ENCODE measurements at regions not wholly inside any gene's neighbourhood (a gene's known extent, or its start where the extent isn't known, plus 50 kb on each side); places are given as distances from the start of the nearest gene placed in this dataset.

DNA sequence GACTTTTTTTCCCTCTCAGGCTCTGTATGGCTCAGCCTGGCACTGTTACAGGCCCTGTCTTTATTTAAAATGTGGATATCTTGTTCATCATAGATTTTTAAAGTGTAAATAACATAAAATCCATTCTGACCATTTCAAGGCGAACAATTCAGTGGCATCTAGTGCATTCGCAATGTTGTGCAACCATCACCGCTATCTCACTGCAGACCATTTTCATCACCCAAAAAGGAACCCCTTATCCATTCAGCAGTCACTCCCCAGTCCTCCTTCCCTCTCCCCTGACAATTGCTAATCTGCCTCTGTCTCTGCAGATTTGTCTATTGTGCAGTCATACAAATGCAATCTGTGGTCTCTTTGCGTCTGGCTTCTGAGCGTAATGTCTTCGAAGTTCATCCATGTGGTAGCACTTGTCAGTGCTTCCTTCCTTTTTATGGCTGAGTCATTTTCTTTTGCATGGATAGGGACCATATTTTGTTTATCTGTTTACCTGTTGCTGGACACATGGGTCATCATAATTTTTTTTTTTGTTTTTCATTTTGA lies 148.8 kb upstream of the LHX5 start:
- DNase-seq (ENCODE audit: low read depth) = no peak

DNA sequence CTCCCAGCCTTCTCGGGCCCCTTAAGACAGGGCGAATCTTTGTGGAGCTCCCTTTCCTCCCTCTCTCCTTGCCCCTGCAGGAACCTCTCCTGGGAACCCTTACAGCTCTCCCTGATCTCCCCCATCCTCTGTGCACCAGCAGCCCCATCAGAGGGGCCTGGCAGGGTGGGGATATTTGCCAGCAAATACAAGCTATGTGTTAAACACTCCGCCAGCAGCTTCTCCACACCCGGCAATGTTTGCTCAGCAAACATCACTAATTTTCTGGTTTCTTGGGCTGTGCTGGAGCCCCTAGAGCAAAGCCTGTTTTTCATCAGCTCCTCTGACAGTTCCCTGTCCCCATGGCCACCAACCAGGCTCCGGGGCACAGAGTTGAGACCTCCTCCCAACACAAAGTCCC lies 147.5 kb upstream of the LHX5 start:
- no peak for DNase-seq (ENCODE audit: low read depth)

DNA sequence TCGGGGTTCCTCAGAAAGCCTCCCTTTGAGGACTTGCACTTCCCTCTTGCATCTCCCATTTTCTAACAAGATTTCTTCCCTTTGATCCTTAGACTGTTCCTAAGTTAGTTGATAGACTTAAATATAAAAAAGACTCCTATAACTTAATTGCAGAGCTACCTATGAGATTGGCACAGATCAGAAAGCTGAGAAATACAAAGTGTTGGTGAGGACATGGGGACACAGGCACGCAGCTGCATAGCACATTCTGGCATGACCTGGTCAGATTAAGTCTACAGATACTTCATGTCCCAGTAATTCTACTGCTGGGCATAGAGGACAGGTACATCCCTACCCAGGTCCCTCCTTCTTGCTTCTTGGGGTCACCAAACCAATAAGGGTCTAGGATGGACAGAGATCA lies 141.7 kb upstream of the LHX5 start:
- no peak for DNase-seq (ENCODE audit: low read depth)

DNA sequence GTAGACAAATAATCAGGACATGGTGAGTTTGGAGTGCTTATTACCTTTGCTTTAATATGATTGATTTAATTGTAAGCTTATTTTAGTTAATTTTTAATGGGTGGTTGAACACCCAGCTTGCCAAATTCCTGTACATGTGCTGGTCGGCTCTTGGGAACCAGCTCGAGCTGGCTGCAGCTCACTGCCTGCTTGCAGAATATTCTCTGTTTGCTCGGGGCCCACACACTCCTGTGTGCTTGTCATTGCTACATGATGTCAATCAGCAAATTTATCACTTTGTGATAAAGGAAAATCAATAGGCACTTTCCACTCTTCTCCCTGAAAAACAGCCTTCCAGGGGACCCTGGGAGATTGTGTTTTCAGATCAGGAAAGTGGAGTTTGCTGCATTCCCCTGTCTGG lies 141.1 kb upstream of the LHX5 start:
- DNase-seq (ENCODE audit: low read depth) = no peak

DNA sequence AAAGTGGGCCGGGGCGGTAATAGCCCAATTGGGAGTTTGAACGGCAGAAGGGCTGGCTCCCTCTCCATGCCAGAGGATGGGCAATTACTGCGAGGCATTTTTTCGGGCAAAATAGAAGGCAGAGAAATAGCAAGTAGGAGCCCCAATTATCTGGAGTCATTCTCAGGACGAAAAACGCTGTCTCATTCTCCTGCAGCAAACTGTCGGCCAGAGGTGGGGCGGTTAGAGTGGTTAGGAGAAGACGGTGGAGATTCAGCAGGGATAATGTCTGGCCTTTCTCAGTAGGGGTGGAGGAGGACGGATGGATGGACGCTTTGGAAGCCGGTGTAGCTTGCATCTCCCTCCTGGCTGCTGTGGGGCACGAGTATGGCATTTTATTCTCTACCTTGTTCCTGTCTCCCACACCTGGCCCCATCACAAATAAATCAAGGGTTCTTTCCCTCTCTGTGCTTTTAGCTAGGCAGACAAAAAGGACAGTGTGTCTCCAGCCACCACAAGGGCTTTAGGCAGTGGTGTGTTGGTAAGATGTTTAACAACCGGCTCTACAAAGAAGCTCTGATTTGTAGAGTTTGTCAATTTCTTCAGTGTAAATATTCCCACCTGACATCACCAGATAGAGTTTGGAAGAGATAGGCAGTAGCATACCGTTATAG lies 140.5 kb upstream of the LHX5 start:
- no peak for DNase-seq (ENCODE audit: low read depth)

DNA sequence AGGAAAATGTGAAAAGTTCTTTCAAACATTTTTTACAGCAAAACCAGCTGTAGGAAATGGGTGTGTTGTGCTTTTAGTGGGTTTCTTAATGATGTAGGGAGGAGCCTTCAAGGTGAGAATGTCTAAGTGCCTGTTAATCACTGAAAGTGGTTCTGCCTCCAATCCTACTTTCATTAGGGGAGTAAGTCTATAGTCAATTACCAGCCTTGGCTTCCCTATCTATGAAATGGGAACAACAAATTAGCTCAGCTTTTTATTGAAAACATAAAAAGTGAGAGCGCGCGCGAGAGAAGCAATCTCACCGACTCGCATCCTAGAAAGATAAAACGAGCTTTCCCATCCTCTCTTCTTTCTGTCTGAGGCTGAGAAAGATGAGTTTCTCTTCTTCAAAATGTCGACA lies 140.0 kb upstream of the LHX5 start:
- DNase-seq (ENCODE audit: low read depth) = no peak

DNA sequence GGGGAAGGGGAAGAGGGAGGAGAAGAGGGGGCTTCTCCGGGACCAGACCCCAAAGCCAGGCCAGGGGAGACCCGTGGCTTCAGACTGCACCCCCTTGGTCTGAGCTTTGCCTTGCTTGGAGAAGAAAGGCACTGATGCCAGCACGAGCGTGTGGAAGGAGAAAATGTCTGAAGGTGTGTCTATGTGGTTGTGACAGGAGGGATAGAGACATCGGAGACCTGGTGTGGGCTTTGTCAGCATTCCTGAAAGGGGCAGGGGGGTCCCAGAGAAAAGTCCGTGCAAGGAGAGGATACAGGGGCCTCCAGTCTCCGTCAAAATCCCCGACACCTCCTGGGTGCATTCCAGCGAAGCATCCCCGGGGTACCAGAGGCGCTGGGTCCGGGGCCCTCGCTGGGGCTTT lies 139.0 kb upstream of the LHX5 start:
- no peak for DNase-seq (ENCODE audit: low read depth)

DNA sequence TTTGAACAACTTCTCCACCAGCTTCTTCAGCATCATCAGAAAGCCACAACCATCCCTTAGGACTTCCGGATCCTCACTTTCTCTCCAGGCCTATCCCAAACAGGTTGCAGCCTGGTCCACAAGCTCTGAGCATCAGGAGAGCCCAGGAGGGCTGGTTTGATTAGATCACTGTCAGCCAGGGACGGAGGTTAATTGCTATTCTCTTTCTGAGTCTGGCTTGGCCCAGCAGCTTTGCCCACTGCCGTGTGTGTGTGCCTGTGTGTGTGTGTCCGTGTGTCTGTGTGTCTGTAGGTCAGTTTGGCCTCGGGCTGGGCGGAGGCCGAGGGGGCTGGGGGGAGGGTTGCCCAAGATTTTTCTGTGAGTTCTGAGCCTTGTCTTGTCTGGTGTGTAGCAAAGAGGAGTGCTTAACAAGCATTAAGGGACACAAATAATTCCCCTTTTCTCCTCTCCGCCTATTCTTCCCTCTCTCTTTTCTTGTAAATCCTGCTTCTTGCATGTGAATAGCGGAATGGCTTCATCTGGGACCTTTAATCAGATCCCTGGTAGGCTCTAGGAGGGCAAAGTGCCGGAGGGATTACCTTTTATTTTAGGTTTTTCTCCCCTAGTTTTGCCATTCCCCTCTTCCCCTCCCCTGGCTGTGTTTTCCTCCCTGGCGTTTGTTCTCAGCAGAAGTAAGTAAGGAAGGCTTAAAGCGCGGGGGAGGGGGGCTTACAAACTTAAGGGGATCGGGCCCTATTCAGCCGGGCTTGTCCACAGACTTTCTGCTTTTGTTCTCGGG lies 138.2 kb upstream of the LHX5 start:
- no peak for DNase-seq (ENCODE audit: low read depth)

DNA sequence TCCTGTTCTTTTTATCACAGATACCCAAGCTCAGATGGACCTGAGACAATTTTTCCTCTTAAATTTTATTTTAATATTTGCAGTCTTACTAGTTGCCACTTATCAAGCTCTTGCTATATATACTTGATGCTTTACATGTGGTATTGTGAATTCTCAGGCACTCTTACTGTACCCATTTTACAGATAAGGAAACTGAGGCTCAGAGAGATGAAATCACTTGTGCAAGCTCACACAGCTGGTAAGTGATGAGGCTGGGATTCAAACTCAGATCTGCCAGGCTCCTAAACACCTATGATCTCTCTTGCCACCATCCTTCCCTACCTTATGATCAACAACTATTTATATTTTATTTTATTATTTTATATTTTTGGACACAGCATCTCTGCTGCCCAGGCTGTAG lies 133.0 kb upstream of the LHX5 start:
- no peak for DNase-seq (ENCODE audit: low read depth)

DNA sequence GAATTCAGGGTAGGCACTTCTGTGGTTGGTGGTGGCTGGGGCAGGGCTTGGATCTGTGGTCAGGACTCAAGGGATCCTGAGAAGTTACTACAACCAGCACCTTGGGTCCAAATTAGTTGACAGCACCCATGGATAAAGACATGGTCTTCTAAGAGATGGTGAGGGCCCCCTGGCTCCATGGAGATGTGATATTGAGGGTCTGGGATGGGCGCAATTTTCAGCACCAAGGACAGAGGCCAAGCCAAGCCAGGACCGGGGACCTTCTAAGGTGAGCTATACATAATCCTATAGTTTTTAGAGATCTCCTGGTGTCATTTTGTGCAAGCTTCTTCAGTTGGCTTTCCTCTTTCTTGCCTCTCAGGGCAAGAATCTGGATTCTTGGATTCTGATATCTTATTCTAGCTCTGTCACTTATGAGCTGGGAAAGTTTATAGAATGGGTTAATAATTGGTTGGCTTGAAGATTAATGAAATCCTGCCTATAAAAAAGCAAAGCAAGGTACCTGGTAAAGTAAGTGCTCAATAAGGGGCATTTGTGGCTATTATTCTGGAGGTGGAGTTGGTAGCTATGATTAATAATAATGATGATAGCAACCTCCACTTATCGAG lies 130.1 kb upstream of the LHX5 start:
- no peak for DNase-seq (ENCODE audit: low read depth)

DNA sequence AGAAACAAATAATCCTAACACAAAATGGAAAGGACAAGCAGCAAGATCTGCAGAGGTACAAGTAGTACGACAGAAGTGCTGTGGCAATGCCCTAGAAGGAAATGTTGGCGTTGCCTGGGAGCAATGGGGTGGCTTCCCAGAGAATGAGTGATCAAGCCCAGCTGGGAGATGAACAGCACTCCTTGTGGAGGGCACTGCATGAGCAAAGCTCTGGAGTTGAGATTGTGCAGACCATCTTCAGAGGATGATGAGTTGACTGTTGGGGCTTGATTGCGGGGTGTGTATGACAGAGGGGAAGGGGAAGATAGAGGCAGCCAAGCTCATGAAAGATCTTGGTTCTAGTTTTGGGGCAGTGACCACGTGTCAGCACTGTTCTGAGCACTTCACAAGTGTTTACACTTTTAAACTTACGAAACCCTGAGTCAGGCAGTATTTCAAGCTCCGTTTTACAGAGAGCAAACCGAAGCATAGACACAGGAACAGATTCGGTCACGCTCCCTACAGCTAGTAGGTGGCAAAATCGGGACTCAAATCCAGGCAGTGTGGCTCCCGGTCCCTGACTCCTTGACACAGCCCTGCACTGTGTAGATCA lies 127.2 kb upstream of the LHX5 start:
- DNase-seq (ENCODE audit: low read depth) = no peak

DNA sequence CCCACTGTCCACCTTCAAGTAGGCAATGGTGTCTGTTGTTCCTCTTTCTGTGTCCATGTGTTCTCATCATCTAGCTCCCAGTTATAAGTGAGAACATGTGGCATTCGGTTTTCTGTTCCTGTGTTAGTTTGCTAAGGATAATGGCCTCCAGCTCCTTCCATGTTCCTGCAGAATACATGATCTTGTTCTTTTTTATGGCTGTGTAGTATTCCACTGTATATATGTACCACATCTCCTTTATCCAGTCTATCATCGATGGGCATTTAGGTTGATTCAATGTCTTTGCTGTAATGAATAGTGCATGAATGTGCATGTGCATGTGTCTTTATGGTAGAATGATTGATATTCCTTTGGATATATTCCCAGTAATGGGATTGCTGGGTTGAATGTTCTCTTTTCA lies 123.3 kb upstream of the LHX5 start:
- DNase-seq (ENCODE audit: low read depth) = no peak

DNA sequence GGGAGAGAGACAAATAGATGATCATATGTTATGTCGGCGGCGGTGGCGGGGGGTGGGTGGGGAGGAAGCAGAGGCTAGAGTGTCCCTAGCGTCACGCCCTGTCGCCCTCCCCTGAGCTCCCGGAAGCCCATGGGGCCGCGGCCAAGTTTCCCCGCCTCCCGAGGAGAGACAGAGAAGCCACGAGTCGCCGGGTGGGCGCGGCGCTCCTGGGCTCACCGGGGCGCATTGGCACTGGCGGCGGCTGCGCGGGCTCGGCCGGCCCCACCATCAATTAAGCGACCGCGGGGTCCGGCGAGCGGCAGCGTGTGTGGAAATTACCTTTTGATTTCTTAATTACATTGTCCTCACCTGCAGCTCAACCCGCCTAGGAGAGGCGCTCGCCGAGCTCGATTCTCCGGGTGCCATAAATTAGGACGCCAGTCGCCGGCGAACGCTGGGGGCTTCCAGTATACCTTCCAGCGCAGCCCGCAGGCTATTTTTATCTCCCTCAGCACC lies 119.9 kb upstream of the LHX5 start:
- no peak for DNase-seq (ENCODE audit: low read depth)

DNA sequence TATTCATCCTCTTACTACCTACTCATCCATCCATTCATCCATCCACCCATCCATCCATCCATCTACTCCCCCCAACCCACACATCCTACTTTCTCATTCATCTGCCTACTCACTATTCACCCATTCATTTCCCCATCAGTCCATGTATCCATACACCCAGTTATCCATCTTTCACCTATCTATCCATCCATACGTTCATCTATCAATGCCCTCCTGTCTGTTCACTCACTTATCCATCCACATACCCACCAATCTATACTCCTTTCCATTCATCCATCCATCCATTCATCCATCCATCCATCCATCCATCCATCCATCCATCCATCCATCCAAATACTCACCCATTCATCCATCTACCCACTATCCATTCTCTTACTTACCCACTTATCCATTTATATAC lies 117.8 kb upstream of the LHX5 start:
- DNase-seq (ENCODE audit: low read depth) = no peak

DNA sequence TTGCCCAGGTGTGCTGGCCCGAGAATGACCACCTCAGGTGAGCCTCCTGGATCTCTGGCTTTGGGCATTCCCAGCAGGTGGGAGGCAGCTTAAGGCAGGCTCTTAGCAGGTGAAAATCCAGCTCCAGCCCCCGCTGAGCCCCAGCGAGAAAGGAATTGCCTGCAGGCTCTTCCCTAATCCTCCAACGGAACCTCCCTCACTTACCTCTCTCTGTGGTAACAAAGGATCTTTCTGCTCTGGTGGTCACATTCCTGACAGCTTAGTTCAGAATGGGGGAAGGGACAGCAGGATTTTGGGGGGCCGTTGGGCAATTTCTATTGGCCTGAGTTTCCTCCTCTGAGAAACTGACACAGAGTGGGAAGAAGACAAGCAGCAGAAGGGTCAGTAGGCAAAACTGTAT lies 116.0 kb upstream of the LHX5 start:
- DNase-seq (ENCODE audit: low read depth) = no peak

DNA sequence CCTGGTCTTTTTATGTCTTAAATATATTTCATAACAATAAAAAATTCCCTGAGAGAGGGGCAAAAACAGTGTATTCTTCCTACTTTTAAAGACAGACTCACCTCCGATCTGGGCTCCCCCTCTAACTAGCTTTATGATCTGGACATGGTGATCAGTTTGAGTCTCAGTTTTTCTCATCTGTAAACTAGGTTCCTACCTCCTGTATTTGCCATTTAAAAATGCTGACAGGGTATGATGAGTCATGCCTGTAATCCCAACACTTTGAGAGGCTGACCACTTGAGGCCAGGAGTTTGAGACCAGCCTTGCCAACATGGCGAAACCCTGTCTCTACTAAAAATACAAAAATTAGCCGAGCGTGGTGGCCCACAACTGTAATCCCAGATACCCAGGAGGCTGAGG lies 114.8 kb upstream of the LHX5 start:
- DNase-seq (ENCODE audit: low read depth) = no peak

DNA sequence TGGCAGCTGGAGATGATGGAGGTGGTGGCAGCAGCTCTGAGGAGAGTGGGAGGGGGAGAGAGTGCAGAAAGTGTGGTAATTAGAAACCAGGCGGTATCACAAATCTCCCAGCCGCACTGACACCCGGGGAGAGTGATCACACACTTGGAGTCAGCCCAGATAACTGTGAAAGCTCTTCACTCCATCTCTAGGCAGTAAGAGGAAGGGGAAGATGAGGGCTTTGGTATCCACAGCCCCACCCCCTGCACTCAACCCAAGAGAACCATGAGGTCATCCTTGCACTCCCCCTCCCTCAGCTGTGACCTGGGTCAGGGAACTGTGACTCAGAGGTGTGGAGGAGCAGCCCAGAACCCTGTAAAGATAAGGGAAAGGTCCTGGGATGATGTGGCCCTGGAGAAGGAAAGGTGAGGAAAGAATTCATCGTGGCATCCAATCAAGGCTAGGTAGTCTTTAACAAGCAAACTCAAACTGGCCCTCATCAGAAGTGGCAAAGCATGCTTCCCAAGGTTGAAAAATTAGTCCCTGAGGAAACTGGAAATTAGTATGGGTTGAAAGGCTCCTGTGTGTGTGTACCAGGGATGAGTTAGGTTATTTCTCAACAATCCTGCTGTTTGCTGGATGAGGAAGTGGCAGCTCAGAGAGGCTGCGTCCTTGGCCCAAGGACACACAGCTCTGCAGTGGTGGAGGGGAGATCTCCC lies 111.0 kb upstream of the LHX5 start:
- DNase-seq (ENCODE audit: low read depth) = peak; percentile 5

DNA sequence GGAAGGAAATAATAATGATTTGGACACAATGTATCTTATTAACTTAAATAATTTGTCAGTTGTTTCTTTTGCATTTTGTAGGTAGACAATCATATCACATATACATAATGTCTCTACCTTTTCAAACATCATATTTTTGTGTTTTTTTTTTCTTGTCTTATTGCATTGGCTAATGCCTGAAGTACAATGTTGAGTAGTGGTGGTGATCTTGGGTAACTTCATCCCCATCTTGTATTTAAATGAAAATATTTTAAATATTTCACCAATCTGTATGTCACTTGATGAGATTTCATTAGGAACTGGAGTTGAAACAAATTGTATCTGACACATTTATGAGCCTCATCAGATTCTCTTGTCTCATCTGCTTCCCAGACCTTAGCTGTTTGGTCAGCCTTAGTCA lies 109.7 kb upstream of the LHX5 start:
- DNase-seq (ENCODE audit: low read depth) = no peak

DNA sequence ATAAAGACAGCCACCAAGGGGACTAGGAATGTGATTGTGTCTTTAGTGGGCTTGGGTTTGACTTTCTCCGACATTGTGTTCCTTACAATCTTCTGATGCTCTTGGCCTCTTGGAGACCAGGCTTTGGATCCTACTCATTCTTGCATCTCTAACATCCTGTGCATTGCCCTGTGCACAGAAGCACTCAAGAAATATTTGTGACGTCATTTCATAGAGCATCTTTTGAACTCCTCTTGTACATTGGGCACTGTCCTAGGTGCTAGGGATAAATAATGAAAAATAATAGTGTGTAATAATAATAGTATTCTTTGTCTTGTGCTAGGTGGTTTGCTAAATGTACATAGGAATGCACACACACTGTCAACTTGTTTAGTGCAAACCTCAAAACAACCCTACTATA lies 108.8 kb upstream of the LHX5 start:
- no peak for DNase-seq (ENCODE audit: low read depth)

DNA sequence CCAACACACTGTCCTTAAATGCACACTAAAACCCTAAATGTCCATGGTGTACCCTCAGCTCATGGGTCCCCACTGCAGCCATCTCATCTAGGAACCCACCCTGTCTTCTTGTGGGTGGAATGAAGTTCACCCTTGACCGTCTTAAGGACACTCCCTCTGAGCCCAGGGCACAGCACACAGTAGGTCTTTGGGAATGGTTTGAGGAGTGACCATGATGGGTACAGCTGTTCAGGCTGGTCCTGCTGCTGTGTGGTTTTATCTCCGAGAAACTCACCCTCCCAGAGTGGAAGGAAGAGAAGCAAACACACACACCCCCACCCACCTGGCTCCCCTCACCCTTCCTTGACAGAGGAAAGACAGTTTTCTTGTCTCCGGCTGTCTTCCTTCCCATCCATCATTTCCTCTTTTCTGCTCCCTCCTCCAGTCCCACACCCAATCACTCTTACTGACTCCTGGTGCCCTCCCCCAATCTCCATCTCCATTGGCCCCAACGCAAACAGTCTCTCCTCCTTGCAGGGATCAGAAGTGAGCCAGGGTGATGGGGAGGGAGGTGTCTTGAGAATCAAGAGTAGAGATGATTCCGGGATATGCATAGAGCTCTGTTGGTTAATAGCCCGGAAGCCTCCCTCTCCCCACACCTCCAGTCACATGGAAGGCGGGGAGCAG lies 105.9 kb upstream of the LHX5 start:
- DNase-seq (ENCODE audit: low read depth) = no peak

DNA sequence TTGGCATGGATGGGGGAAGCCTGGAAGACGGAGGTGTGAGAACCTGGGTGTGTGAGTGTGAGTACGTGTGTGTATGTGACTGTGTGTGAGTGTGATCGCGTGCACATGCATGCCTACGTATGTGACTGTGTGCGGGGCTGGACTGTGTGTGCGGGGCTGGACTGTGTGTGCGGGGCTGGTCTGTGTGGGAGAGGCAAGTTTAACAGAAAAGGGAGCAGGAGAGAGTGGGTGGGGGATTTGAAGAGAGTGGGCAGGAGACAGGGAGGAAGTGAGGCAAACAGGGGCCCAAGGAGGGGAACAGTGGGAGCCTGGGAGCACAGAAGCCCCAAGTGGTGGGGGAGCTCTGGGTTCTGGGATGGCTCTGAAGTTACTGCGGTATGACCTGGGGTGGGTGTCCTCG lies 103.7 kb upstream of the LHX5 start:
- no peak for DNase-seq (ENCODE audit: low read depth)

Measured in RPMI7951 (cell line).